ENCODE measurements at regions not wholly inside any gene's neighbourhood (a gene's known extent, or its start where the extent isn't known, plus 50 kb on each side); places are given as distances from the start of the nearest gene placed in this dataset.
A peak's percentile ranks its signal among the peaks of the same experiment; 100 is the strongest.

DNA sequence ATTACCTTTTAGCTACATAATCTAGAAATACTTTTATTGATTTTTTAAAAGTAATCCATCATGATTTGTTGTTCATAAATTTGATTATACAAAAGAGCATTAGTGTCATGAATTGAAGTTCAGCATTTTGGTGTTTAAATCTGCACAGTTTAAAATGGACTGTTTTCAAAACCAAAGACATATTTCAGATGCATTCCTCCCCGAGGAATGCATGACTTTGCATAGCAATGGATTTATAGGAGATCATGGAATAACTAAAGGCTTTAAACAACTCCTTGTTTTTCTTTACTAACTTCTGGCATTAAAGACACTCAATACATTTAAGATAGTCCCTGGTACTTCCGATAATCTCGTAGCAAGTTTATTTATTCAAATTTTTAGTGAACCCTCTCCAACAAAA lies 863.1 kb upstream of the TMPRSS15 start:
- DNase-seq: no peak

DNA sequence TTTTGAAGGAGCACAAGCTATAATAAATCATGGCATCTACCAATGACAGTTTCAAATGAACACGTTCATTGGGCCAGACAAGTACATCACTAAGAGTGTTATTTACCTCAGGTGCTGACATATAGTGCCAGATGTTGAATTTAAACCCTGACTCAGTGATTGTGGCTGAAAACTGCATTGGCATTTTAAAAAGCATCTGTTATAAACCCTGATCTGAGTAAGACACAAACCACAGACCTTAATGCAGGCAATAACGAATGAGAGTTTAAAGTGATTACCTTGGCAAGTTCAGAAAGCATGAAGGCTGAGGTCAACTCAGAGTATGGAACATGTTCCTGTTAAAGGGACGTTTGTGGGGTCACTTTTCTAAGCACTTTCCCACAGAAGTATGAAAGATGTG lies 865.1 kb upstream of the TMPRSS15 start:
- no peak for DNase-seq

DNA sequence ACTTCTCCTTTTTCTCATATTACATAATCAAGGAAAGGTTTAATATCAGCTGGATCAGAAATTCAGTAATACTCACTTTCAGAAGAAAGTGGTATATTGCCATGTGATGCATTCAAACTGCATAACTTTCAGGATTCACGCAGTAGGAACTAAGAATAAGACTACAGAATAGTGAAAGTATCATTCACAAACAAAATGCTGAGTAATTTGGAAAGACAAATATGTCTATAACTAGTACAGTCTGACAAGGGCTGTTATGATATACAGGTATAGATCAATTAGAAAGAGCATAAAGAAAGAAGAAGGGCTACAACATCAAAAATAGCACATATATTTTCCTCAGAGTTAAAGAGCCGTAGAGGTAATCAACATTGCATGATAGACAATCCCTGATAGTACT lies 871.5 kb upstream of the TMPRSS15 start:
- no peak for DNase-seq

DNA sequence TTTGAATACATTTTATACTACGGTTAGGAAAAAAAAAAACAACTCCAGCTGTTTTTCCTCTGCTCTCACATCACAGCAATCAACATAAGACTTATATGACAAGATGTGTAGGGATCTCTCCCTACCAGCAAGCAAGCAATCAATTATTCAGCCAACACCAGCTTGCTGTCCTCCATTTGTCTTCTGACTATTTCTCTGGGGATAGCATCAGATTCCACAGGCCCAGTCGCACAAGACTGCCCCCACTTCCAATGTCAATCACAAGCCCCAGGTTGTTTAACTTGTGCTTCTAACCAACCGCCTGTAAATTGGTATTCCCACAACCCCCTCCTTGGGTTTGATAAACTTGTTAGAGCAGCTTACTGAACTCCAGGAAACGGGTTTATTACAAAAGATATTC lies 873.1 kb upstream of the TMPRSS15 start:
- DNase-seq: no peak

DNA sequence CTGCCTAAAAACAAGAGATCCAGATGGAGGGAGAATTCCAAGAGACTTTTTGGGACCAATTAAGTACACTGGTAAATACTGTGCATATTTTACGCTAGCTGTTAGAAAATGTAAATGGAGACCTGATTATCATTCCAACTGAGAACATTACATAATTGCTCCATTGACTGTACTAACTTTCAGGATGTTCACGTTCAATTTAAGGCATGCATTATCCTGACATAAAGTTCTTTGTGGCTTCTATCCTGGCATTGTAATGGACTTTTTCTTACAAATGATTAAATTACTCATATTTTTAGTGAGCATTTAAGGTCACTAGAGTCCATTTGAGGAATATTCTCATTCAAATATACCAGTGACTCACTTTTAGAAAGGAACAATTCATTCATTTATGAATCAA lies 883.3 kb upstream of the TMPRSS15 start:
- no peak for DNase-seq

DNA sequence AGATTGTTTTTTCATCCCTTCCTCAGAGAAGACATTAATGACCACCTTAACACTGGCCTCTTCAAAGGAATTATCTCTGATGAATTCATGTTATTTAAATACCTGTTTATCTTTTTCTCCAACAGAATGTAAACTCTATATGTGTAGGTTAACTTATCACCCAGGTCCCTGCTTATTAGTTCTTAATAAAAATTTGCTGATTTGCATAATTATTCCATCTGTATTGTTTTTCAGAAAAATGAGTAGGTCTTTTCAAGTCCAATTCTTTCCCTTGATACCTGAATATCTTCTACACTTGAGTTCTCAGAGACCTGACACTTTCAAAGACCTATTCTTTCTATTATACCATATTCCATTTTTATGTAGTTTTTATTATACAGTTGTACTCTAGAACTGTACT lies 886.7 kb upstream of the TMPRSS15 start:
- DNase-seq: no peak

DNA sequence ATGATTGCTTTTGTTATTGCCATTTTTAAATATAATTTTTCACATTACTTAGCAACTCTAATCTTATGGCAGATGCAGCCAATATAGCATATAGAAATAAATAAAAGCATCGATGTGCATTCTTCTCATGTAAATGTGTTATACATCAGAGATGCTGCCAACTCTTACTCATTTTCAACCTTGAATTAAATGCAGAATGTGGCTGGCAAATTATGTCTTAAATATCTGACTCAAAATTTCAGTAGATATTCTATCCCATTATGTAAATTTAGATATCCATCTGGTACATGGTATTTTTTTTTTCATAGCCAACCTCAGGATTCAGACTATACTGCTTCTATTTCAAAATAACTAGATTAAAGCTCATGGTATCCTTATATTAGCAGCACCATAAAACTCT lies 916.7 kb upstream of the TMPRSS15 start:
- no peak for DNase-seq

DNA sequence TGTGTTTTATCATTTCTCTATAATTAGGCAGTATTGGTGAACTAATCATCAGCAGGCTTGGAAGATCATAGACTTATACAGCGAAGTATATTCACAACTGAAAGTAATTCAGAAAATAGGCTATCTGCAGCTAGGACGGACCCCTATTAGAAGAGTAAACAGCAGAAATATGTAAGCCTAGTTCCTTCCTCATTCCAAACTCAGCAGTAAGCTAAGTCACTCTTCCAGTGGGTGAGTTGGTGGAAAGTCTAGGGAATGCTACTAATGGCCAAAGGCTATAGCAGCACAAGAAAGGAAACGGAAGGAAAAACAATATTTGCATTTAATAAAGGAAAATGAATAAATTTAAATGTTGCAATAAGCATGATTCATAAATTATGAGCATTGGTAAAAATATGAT lies 918.1 kb upstream of the TMPRSS15 start:
- no peak for DNase-seq

DNA sequence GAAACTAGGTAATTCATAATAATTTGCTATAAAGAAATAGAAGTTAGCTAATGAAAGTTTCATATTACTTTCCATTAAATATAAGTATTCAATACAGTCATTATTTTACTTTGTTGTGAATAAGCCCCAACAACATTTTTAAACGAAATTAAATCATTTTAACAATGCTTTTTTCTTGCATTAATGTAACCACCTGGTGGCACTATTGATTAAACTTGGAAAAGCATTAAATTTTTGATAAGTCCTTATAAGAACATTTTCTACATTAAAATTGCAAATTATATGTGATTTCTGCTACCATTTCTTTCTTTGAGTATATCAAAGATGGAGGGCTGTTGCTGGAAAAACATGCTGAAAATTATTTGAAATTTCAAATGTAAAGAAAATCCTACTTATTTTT lies 918.8 kb upstream of the TMPRSS15 start:
- no peak for DNase-seq

DNA sequence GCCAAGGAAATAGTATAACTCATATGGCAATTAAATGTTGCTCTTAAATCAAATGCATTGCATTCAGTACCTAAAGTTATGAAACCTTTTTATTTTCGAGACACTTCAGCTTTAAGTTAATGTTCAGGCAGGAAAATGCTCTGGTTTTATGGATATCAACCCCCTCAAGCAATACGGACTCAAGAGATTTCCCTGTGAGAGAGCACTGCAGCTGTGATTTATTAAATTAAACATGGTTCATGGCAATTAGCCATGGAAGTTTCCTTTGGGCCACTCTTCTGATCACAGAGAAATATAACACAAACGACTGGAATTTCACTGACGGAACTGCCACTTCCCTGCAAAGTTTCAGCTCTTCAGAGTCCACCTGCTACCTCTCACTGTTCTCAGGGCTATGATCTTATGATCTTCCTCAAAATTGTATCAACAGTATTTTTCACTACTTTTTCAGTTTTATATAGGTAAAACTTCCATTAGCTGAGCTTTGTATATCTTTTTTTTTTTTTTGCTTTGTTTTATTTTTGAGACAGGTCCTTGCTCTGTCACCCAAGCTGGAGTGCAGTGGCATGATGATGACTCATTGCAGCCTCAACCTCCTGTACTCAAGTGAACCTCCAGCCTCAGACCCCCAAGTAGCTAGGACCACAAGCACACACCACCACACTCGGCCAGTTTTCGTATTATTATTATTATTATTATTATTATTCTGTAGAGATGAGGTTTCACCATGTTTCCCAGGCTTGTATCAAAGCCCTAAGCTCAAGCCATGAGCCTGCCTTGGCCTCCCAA lies 923.1 kb upstream of the TMPRSS15 start:
- DNase-seq: no peak

DNA sequence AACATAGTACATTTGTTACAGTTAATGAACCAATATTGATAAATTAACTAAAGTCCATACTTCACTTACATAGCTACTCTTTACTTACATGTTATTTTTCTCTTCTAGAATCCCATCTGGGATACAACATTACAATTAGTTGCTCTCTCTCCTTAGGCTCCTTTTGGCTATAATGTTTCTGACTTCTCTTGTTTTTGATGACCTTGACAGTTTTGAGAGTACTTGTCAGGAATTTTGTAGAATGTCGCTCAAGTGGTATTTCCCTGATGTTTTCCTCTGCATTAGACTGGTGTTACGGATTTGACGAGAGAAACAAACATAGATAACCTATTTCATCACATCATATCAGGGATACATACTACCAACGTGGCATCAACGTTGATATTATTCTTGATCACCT lies 925.4 kb upstream of the TMPRSS15 start:
- DNase-seq: no peak

DNA sequence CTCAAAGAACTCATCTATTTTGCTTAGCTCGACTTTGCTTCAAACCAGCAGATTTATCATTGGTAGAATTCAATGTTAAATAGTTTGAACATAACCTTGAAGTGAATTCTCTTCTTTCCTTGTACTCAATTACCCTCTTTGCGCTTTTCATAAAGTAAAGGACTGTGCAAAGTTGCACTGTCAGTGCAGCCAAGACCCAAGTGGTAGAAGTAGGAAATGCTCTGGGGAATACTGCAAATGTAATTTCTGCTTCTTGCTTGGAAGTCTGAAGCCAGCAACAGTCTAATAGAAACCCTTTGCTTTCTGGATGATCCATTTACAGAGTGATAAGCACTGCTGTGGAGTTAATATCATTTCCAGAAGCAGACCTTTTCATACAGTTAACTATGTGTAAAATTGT lies 936.7 kb upstream of the TMPRSS15 start:
- DNase-seq: no peak

DNA sequence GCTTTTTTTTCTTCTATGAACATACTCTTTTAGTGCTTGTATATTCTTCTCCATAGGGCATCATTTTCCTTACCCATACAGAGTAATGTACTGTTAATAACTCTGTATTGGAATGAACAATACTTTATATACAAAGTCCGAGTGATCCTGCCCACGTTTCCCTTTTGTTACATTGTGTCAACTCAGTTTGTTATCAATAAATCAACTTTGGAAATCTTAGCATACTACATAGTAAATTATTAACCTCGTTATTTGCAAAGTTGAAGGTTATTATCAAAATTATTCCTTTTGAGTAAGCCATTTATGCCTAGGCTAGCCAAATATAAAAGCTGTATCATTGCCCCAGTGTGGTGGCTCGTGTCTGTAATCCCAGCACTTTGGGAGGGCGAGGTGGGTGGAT lies 937.4 kb upstream of the TMPRSS15 start:
- DNase-seq: no peak

DNA sequence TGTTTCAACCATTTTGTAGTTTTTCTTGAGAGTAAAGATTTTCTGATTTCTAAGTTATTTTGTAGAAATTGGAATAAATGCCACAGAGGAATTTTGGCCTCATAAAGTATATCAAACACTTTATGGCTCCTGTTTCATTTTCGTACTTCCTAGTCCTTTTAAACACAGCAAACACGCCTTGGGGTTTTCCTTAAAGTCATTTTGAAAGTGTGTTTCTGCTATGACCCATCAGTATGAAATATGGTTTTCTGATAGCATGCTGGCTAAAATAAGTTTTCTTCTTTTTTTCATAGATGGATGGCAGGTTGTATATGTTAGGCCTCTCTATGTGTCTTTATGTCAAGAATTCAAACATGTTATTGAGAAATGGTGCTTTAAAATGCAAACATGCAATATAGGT lies 940.1 kb upstream of the TMPRSS15 start:
- no peak for DNase-seq

DNA sequence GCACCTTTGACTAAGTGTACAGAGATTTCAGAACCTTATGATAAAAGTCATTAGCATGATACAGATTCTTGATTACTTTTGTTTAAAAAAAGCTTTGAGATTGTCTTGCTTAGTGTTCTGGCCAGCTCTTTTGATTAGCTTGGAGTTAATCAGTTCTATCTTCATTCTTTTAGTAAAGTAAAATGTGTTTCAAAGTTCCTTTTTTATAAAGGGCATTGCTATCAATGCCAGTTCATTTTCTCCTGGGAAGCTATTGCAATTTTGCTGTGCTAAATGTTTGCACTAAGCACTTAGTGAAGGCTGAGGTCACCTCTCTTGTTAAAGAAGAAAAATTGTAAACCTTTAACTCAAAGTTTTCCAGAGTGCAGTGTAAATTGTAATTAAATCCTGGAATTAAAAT lies 946.7 kb upstream of the TMPRSS15 start:
- no peak for DNase-seq

DNA sequence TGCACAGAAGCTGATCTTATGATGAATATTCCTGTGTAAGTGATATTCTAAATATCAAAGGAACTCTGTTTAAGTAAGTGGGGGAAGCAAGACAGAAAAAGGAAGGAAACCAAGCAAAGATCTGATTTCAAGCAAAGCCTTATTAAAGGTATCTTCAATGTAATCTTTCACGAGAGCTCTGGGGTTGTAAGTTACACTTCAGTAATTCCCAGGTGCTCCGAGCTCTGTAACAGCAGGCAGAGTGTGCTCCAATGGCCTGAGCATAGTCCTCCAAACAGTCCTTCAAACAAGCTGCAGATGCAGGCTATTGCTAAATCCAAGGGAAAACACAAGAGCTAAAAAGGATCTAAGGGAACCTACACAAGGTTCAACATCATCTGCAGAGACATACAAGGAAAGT lies 949.7 kb upstream of the TMPRSS15 start:
- no peak for DNase-seq

DNA sequence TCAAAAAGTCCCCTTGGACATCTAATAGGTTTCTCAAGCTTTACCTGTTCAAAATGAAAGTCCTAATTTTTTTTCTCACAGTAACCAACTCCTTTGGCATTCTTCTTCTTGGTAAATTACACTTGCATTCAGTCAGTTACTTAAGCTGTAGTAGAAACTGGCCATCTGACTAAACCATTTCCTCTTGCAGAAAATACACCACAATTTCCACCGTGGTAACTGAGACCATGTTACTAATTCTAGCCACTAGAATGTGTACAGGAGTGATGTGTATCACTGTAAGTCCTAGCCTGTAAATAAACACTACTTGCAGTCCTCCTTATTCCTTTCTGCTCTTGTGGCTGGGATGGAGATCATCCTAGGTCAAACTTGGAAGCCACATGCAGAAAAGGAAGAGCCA lies 965.4 kb upstream of the TMPRSS15 start:
- no peak for DNase-seq

DNA sequence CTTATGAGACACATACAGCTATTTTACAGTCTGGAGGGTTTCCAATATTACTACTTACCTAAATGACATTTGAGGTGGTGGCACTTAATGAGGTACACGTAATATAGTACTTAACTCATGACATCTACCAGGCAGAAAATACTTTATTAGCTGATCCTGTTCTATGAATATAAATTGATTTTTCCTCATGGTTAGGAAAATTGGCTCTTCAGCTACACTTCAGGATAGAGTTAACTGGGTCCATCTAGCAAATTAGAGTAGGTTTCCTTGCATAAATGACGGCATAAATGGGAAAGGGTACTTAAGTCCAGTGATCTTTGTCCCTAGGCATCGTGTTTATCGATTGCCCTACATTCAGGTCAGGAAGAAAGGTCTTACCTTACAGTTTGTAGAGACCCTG lies 988.8 kb upstream of the TMPRSS15 start:
- no peak for DNase-seq

DNA sequence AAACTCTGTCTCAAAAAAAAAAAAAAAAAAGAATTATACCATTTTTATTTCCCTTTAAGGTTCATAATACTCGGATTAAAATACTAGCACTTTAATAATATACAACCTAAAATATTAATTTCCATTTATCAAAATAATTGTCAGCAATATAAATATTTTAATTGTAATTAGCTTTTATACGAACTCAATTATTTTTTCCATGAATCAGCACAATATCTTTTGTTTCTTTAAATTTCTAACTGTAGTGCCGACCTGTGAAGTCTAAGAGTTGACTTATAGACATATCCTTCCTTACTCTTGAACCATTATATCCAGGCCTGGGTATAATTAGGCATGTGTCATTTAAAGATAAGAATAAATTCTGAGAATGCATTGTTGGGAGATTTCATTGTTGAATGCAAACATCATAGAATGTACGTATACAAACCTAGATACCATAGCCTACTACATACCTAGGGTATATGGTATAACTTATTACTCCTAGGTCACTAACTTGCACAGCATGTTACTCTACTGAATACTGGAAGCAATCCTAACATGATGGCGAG lies 996.7 kb upstream of the TMPRSS15 start:
- DNase-seq: no peak

DNA sequence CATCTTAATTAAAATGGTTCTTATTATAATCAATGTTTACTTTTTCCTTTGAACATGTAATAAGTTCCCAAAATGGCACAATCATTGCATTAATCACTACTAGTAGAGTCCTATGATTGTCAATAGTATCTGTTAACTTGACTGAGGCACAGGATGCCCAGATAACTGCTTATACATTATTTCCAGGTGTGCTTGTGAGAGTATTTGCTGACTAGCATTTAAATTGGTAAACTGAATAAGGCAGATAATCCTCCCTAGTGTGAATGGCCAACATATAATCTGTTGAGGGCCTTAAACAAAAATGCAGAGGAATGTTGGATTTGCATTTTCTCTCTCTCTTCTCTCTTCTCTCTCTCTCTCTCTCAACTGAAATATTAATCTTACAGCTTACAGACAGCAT lies 999.3 kb upstream of the TMPRSS15 start:
- DNase-seq: no peak

DNA sequence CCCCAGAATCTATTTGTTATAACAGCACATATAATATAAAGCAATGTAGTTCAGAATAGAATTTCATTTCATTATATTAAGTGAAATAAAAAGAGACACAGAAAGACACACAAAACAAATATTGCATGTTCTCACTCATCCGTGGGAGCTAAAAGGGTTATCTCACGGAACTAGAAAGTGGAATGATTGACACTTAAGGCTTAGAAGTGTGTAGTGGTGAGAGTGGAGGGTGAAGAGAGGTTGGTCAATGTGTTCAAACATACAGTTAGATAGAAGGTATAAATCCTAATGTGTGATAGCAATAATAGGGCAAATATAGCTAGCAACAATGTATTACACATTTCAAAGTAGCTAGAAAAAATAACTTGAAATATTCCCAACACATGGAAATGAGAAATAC lies 1001.7 kb upstream of the TMPRSS15 start:
- no peak for DNase-seq

DNA sequence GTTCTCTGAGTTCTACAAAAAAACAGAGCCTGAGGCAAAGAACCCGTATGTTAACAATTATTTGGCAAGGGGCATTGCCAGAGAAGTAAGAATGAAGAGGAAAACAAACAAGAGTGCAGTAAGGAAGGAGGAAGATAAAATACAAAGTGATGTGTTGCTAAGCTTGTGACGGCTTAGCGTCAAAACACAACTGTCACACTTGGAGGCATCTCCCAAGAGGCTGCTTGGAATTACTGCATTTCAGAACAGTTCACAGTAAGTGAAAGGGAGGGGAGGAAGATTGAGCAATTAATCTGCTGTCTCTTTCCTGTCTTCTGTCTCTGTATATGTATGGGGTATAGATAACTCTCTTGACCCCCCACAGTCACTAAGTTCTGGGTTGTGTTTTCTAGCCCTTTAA lies 1017.0 kb upstream of the TMPRSS15 start:
- no peak for DNase-seq

DNA sequence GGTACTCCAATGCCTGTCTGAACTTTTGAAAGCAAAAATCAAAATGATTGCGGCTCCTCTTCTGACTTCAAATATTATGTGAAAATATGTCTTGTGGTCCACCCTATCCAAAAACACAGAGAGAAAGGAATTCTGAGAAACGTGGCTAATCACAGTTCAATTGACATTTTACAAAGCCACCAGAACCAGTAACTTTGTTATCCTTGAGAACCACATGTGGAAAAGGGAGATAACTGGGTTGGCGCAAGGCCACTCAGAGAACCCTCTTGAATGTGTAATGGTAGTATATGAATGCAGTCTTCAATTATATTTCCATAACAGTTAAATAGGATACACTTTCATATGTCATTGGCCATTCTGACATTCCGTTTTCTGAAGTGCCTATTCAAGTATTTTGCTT lies 1030.0 kb upstream of the TMPRSS15 start:
- DNase-seq: peak; percentile 30

DNA sequence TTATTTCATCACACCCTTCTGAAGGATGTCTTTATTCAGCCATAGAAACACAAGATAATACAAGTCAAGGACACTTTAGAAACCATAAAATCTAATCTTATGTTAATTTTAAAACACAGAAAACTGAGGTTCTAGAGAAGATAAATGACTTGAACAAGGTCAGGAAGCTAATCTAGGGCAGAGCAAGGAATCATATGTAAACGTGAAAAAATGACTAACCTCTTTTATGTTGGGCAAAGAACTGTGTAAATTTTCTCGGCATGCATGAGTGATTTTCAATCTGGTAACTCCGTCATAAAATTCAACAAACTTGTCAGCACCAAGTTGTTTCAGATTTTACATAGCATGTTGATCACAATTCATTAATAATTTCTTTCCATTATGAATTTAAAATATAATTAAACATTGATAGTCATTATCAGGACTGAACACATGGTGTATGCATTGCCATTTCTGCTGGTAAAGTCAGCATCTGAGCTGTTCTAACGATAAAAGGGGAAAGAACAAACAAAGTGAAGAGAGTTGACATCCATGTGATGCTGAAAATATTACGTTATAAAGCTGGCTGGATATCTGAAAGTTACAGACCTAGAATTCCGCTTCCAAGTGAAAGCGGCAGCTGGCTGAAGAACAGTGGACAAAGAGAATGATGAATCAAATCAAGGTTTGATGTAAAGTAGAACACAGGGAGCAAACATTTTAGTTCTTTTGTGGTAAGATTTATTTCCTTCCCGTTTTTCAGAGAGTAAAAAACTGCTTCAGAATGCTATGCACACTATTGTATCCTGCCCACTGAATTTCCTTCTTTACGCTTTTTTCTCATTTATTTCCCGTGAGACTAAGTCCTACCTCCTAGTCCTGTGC lies 1037.4 kb upstream of the TMPRSS15 start:
- DNase-seq: no peak

Measured in femur (tissue), 1 donor.